ENCODE measurements at regions not wholly inside any gene's neighbourhood (a gene's known extent, or its start where the extent isn't known, plus 50 kb on each side); places are given as distances from the start of the nearest gene placed in this dataset.

- TF ChIP-seq CTCF (IDR thresholded peaks at IDR 0.05) (no peak), POLR2AphosphoS5 (IDR thresholded peaks at IDR 0.05) (no peak), POLR2A (IDR thresholded peaks at IDR 0.05) (no peak)
Observed at GRCh38 chr2:12099374-12099773, 352.9 kb downstream of the LPIN1 start.
